ENCODE measurements at regions not wholly inside any gene's neighbourhood (a gene's known extent, or its start where the extent isn't known, plus 50 kb on each side); places are given as distances from the start of the nearest gene placed in this dataset.
A peak's percentile ranks its signal among the peaks of the same experiment; 100 is the strongest.

- DNase-seq (ENCODE audit: low read depth): no peak
Measured at GRCh38 chr9:134487066-134487710, 154.4 kb upstream of the COL5A1 start.

- DNase-seq (ENCODE audit: low read depth): peak; percentile 84
Measured at GRCh38 chr9:134488331-134489280, 153.0 kb upstream of the COL5A1 start.

GRCh38 chr9:134489621-134490408 is 151.8 kb upstream of the COL5A1 start:
- no peak for DNase-seq (ENCODE audit: low read depth)

GRCh38 chr9:134490446-134490845 is 151.2 kb upstream of the COL5A1 start:
- DNase-seq (ENCODE audit: low read depth): no peak

GRCh38 chr9:134491196-134491835 is 150.3 kb upstream of the COL5A1 start:
- no peak for DNase-seq (ENCODE audit: low read depth)

DNA sequence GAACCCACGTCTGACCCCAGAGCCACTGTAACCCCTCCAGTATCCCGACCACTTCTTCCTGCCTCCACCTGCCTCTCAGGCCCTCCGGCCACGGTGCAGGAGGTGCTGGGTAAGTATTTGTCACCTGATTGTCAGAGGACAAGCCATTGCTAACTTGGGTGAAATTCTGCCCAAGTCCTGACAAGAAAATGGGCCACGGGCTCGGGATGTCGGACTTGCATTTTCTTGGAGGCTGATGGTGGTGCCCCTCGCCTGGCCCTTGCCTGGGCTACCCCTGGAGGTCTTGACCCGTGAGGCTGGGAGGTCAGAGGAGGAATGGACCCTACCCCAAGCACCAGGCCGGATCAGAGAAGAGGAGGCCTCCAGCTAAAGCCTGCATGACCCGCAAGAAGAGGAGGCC is 149.7 kb upstream of the COL5A1 start:
- no peak for DNase-seq (ENCODE audit: low read depth)

GRCh38 chr9:134492281-134492691 is 149.3 kb upstream of the COL5A1 start:
- peak; percentile 88 for DNase-seq (ENCODE audit: low read depth)

- no peak for DNase-seq (ENCODE audit: low read depth)
Measured at GRCh38 chr9:134492721-134493460, 148.7 kb upstream of the COL5A1 start.

GRCh38 chr9:134493461-134494272 is 147.9 kb upstream of the COL5A1 start:
- no peak for DNase-seq (ENCODE audit: low read depth)

DNA sequence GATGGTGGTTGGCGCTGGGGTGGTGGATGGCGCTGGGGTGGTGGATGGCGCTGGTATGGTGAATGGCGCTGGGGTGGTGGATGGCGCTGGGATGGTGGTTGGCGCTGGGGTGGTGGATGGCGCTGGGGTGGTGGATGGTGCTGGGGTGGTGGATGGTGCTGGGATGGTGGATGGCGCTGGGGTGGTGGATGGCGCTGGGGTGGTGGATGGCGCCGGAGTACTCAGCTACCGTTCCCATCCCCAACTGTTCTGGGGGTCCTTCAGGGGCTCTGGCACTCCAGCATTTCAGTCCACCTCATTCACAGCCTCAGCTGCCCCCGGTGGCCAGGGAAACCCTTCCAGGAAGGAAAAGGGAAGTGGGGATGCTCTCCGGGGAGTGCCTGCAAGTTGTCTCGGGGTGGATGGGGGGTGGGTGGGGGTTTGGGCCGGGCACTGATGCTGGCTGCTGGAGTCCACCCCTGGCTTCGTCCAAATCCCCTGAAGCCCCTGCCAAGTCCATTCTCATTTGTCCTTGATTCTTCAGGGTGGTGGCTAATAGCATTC is 147.3 kb upstream of the COL5A1 start:
- DNase-seq (ENCODE audit: low read depth): no peak

- DNase-seq (ENCODE audit: low read depth): no peak
Measured at GRCh38 chr9:134494905-134495304, 146.7 kb upstream of the COL5A1 start.

- DNase-seq (ENCODE audit: low read depth): no peak
Measured at GRCh38 chr9:134495881-134496412, 145.7 kb upstream of the COL5A1 start.

DNA sequence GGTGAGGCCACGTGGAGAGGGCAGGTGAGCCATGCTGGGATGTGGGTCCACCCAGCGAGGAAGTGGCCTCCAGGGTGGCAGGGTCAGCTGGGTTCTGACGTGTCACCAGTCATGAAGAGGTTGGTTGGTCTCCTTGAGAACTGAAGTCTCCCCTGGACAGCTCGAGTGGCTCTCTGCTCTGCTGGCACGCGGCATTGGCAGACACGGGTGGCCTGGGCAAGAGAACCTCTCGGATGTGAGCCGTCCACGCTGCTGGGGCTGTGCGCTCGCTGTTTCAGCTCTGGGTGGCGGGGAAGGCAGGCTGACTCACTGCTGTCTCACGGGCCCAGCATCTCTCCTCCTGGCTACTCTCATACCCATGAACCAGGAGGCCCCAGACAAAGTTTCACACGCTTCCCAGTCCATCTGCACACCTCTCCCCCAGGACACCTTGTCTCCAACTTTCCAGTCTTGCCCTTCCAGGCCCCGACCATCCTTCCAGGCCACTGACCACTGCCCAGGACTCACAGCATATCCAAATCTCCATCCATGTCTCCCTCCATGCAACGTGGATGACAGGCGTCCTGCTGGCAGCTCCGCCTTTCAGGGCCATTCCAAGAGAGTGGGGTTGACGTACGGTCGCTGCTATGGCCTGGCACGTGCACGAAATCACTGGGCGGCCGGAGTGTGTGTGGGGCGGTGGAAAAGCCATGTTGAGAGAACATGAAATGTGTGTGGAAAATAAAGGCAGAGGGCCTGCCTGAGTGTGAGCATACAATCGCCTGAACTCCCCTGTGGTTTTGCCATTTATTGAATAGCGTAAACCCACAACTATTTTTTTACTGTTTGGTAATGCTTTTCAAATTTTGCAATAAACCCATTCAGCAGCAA is 145.0 kb upstream of the COL5A1 start:
- DNase-seq (ENCODE audit: low read depth): peak; percentile 84

DNA sequence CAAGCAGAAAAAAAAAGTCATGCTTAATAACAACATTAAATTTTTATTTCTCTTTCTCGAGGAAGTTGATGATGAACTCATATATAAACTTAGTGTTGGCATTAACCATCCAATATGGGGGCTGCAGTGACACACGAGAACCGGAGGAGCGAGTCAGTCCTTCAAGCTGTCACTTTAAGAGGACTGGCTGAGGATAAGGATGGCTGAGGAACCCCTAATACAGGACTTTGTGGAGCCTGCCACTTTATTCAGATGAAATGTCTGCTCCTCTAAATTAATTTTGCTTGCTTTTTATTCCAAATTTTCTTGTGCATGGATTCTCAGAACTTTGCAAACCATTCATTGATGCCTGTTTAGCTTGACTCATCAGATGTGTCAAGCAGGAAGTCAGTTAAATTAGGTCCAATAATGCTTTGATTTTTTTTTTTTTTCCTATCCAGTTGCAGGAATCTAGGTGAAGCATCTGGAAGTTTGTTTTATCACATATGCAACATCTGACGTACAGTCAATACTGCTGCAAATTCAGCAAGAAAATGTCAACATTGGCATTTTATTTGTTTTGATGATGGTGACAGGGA is 144.2 kb upstream of the COL5A1 start:
- no peak for DNase-seq (ENCODE audit: low read depth)

GRCh38 chr9:134498814-134499166 is 142.8 kb upstream of the COL5A1 start:
- no peak for DNase-seq (ENCODE audit: low read depth)

DNA sequence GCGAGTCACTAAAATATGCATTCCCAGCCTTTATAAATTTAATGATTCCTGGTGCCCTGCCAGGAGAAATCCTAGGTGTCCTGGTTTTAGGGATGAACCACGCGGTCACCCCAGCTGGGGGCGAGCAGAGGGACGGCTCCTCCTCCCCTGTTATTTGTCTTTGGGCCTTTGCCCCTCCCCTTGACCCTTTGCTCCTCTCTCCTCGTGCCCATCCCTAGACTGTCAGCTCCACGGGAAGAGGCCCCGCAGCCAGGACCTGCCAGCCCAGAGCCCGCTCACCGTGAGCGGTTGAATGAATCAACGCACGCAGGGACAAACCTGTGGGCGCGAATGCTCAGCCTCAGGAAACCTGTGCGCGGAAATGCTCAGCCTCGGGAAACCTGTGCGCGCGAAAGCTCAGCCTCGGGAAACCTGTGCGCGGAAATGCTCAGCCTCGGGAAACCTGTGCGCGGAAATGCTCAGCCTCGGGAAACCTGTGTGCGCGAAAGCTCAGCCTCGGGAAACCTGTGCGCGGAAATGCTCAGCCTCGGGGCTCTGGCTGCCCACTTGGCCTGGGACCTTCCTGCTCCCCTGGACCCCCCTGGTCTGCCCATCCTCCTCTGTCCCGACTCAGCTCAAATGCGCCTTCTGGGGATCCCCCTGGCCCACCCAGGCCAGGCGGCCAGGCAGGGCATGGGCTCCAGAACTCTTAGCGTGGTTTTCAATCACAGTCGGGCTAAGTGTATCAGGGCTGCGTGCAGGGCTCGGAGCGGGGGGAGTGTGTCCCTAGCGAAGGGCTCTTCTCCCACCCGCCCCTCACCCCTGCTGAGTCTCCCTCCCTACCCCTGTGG is 140.5 kb upstream of the COL5A1 start:
- no peak for DNase-seq (ENCODE audit: low read depth)

- no peak for DNase-seq (ENCODE audit: low read depth)
Measured at GRCh38 chr9:134501761-134502265, 139.8 kb upstream of the COL5A1 start.
